Neural progenitor cell (in vitro differentiated cells): ENCODE measurements at regions not wholly inside any gene's neighbourhood (a gene's known extent, or its start where the extent isn't known, plus 50 kb on each side); places are given as distances from the start of the nearest gene placed in this dataset.

Source experiments
- DNase-seq: peaks from one replicate; pipeline ENCODE4 v3.0.0-alpha.2; 2016; ENCODE audit warnings: low spot score
- H2AFZ ChIP-seq: fragments of 200-600 bp; sonication (generic); replicated peaks from 2 replicates; pipeline ENCODE4 v1.6.1; 2016; ENCODE audit warnings: antibody characterized with exemption
- H3F3A ChIP-seq: fragments of 200-600 bp; sonication (generic); 2 replicates; pipeline ENCODE4 v1.6.1; 2016; ENCODE audit warnings: antibody characterized with exemption, low read depth
- H3K27ac ChIP-seq: fragments of 200-600 bp; sonication (generic); 2 replicates; pipeline ENCODE4 v1.5.1; 2016; ENCODE audit warnings: mild to moderate bottlenecking
- H3K27me3 ChIP-seq: fragments of 200-600 bp; sonication (generic); 2 replicates; pipeline ENCODE4 v1.6.1; 2016; ENCODE audit warnings: mild to moderate bottlenecking, moderate library complexity
- H3K36me3 ChIP-seq: fragments of 200-600 bp; sonication (generic); 2 replicates; pipeline ENCODE4 v1.5.1; 2016
- H3K4me1 ChIP-seq: fragments of 200-600 bp; sonication (generic); 2 replicates; pipeline ENCODE4 v1.6.1; 2016; ENCODE audit warnings: mixed run types
- H3K4me2 ChIP-seq: fragments of 200-600 bp; sonication (generic); 2 replicates; pipeline ENCODE4 v1.6.1; 2016
- H3K4me3 ChIP-seq: fragments of 200-600 bp; sonication (generic); 2 replicates; pipeline ENCODE4 v1.5.1; 2016
- H3K79me2 ChIP-seq: fragments of 200-600 bp; sonication (generic); 2 replicates; pipeline ENCODE4 v1.6.1; 2016; ENCODE audit warnings: low read depth
- H3K9ac ChIP-seq: fragments of 200-600 bp; sonication (generic); 2 replicates; pipeline ENCODE4 v1.6.1; 2016
- H3K9me3 ChIP-seq: fragments of 200-600 bp; sonication (generic); 2 replicates; pipeline ENCODE4 v1.5.1; 2016; ENCODE audit warnings: low read depth
- H4K20me1 ChIP-seq: fragments of 200-600 bp; sonication (generic); 2 replicates; pipeline ENCODE4 v1.6.1; 2016; ENCODE audit warnings: low read depth
- H3K27ac Mint-ChIP-seq: 3 replicates; pipeline ENCODE4 v1.8.0; 2021; ENCODE audit warnings: mixed read lengths
- H3K27me3 Mint-ChIP-seq: 2 replicates; pipeline ENCODE4 v1.8.0; 2022; ENCODE audit warnings: low read depth, mild to moderate bottlenecking, inconsistent platforms, moderate library complexity, mixed read lengths; ENCODE audit not compliant: insufficient read depth
- H3K36me3 Mint-ChIP-seq: 3 replicates; pipeline ENCODE4 v1.8.0; 2021; ENCODE audit warnings: mixed read lengths
- H3K4me1 Mint-ChIP-seq: 3 replicates; pipeline ENCODE4 v1.8.0; 2021; ENCODE audit warnings: mixed read lengths
- H3K4me3 Mint-ChIP-seq: 3 replicates; pipeline ENCODE4 v1.8.0; 2021; ENCODE audit warnings: mild to moderate bottlenecking, moderate library complexity, mixed read lengths
- H3K9me3 Mint-ChIP-seq: 3 replicates; pipeline ENCODE4 v1.8.0; 2020; ENCODE audit warnings: mixed read lengths
- CTCF ChIP-seq: fragments of 200-600 bp; sonication (generic); IDR thresholded peaks from 2 replicates; pipeline ENCODE4 v1.5.1; 2017; ENCODE audit warnings: antibody characterized with exemption, mild to moderate bottlenecking
- EZH2 ChIP-seq: fragments of 200-600 bp; sonication (generic); IDR thresholded peaks from 2 replicates; pipeline ENCODE4 v1.6.1; 2017; ENCODE audit warnings: antibody characterized with exemption, mild to moderate bottlenecking, moderate library complexity
- EZH2phosphoT487 ChIP-seq: fragments of 200-600 bp; sonication (generic); IDR thresholded peaks from 2 replicates; pipeline ENCODE4 v1.6.1; 2017; ENCODE audit warnings: antibody characterized with exemption

GRCh38 chr5:6950250-6950649, 237.0 kb downstream of the TENT4A start:
- H3K4me2 ChIP-seq = no peak overlapping the region
- H2AFZ ChIP-seq = no peak overlapping the region
- Mint-ChIP-seq H3K4me1 (peaks cover 11% of the 10 kb centered on the region), H3K27me3 (peaks cover 7% of the 10 kb centered on the region), H3K9me3 (peaks cover 2% of the 10 kb centered on the region), H3K36me3 (no peaks in the 10 kb centered on the region), H3K27ac (no peak overlapping the region), H3K4me3 (no peak overlapping the region)
- no peaks in the 10 kb centered on the region for H3F3A ChIP-seq
- no peak overlapping the region for H3K4me3 ChIP-seq
- no peaks in the 10 kb centered on the region for H3K4me1 ChIP-seq
- TF ChIP-seq CTCF (no peak), EZH2phosphoT487 (no peak), EZH2 (no peak)
- H3K27me3 ChIP-seq = no peaks in the 10 kb centered on the region
- H3K9me3 ChIP-seq = no peaks in the 10 kb centered on the region
- H3K36me3 ChIP-seq = no peaks in the 10 kb centered on the region
- DNase-seq = no peak
- H4K20me1 ChIP-seq = no peaks in the 10 kb centered on the region
- no peak overlapping the region for H3K9ac ChIP-seq
- no peaks in the 10 kb centered on the region for H3K79me2 ChIP-seq
- H3K27ac ChIP-seq = no peak overlapping the region

- H3K36me3 Mint-ChIP-seq = no peaks in the 10 kb centered on the region
- Histone ChIP-seq H3K36me3 (no peaks in the 10 kb centered on the region), H3K27ac (no peak overlapping the region), H3K9me3 (no peaks in the 10 kb centered on the region), H3F3A (no peaks in the 10 kb centered on the region), H3K4me1 (no peaks in the 10 kb centered on the region), H3K4me2 (no peak overlapping the region), H3K4me3 (no peak overlapping the region), H3K27me3 (no peaks in the 10 kb centered on the region), H4K20me1 (no peaks in the 10 kb centered on the region), H3K79me2 (no peaks in the 10 kb centered on the region), H3K9ac (no peak overlapping the region), H2AFZ (no peak overlapping the region)
- H3K27ac Mint-ChIP-seq = no peak overlapping the region
- TF ChIP-seq EZH2phosphoT487 (no peak), CTCF (no peak), EZH2 (no peak)
- no peak overlapping the region for H3K4me3 Mint-ChIP-seq
- peaks cover 2% of the 10 kb centered on the region for H3K9me3 Mint-ChIP-seq
- no peak for DNase-seq
- peaks cover 11% of the 10 kb centered on the region for H3K4me1 Mint-ChIP-seq
- H3K27me3 Mint-ChIP-seq = peaks cover 7% of the 10 kb centered on the region
Observed at GRCh38 chr5:6950860-6951259, 237.6 kb downstream of the TENT4A start.

GRCh38 chr5:6961123-6961522, 247.9 kb downstream of the TENT4A start:
- H3K27me3 ChIP-seq = no peaks in the 10 kb centered on the region
- H3K36me3 ChIP-seq = no peaks in the 10 kb centered on the region
- H2AFZ ChIP-seq = no peak overlapping the region
- no peak overlapping the region for H3K27ac ChIP-seq
- no peaks in the 10 kb centered on the region for H3K9me3 ChIP-seq
- Mint-ChIP-seq H3K9me3 (peaks cover 4% of the 10 kb centered on the region), H3K4me3 (no peak overlapping the region), H3K4me1 (peaks cover 2% of the 10 kb centered on the region), H3K36me3 (peaks cover 2% of the 10 kb centered on the region), H3K27me3 (peaks cover 4% of the 10 kb centered on the region), H3K27ac (no peak overlapping the region)
- no peak overlapping the region for H3K9ac ChIP-seq
- DNase-seq = no peak
- no peak overlapping the region for H3K4me2 ChIP-seq
- H3F3A ChIP-seq = no peaks in the 10 kb centered on the region
- no peaks in the 10 kb centered on the region for H3K4me1 ChIP-seq
- no peaks in the 10 kb centered on the region for H4K20me1 ChIP-seq
- H3K79me2 ChIP-seq = no peaks in the 10 kb centered on the region
- no peak overlapping the region for H3K4me3 ChIP-seq
- no peak for TF ChIP-seq CTCF
- TF ChIP-seq EZH2phosphoT487 = no peak
- no peak for TF ChIP-seq EZH2
